HUES64 (cell line): ENCODE measurements at regions not wholly inside any gene's neighbourhood (a gene's known extent, or its start where the extent isn't known, plus 50 kb on each side); places are given as distances from the start of the nearest gene placed in this dataset.
"Not testable (repeated sequence)": the region's sequence is repeated elsewhere in the genome, so short reads cannot be mapped to it uniquely, and the experiment has no call there.

ENCODE experiments used
- H3K27ac ChIP-seq: 2 replicates; pipeline ENCODE4 v1.7.0; 2013; ENCODE audit warnings: low read depth, low read length, inconsistent platforms
- H3K27me3 ChIP-seq: 2 replicates; pipeline ENCODE4 v1.6.1; 2013; ENCODE audit warnings: mild to moderate bottlenecking, low read length; ENCODE audit not compliant: insufficient read depth
- H3K36me3 ChIP-seq: 2 replicates; pipeline ENCODE4 v1.6.1; 2013; ENCODE audit warnings: mild to moderate bottlenecking, low read length; ENCODE audit not compliant: insufficient read depth
- H3K4me1 ChIP-seq: 2 replicates; pipeline ENCODE4 v1.6.1; 2013; ENCODE audit warnings: mild to moderate bottlenecking, low read length, moderate library complexity; ENCODE audit not compliant: insufficient read depth
- H3K4me3 ChIP-seq: 2 replicates; pipeline ENCODE4 v1.5.1; 2013; ENCODE audit warnings: mild to moderate bottlenecking, low read length, moderate library complexity
- H3K9ac ChIP-seq: 2 replicates; pipeline ENCODE4 v1.6.1; 2013; ENCODE audit warnings: mild to moderate bottlenecking, low read depth, low read length
- H3K9me3 ChIP-seq: 2 replicates; pipeline ENCODE4 v1.6.1; 2013; ENCODE audit warnings: low read depth, low read length; ENCODE audit not compliant: insufficient read depth
- WGBS: fragments of 150-250, 120-280 bp; methylation state at CpG from one replicate; pipeline ENCODE4 v1.1.7; 2013; ENCODE audit warnings: missing lambda C conversion rate; 5-methylcytosine and 5-hydroxymethylcytosine counted together

DNA sequence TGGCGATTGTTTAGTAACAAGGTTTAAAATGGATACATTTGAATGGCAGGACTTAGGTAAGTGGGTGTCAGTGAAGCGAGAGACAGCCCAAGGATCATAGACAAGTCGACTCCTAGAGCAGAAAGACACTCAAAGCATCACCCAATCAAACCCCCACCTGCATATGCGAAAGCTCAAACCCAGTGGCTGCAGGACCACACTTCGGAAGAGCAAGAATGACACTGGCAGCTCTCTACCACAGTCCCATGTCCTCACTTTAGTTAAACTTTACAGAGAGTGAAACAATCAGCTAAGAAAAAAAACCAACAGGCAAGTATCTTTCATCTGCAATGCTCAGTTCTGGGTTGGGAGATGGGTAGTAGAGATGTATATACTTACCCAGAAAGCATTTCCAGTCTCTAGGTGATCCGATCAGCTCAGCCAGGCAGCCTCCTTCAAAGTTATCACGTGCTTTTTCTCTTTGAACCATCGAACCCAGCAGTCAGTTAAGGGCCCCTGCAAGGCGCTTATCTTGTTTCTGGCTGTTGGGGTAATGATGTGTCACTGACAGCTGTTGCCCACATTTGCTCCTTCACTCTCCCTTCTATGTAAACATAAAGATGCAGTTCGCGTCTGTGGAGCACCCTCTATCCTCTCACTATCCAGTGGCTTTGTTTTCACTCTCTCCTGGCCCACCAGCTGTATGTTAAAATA, 357.5 kb upstream of the ID2 start:
- no peak overlapping the region for H3K9ac ChIP-seq
- no peaks in the 10 kb centered on the region for H3K36me3 ChIP-seq
- peaks cover 4% of the 10 kb centered on the region; the same call in 1 of the 2 replicates for H3K4me1 ChIP-seq
- no peak overlapping the region for H3K27ac ChIP-seq
- WGBS: 83% methylated on average over 6 of the region's 11 CpGs
- H3K27me3 ChIP-seq: no peaks in the 10 kb centered on the region
- H3K4me3 ChIP-seq: no peak overlapping the region
- no peaks in the 10 kb centered on the region for H3K9me3 ChIP-seq

DNA sequence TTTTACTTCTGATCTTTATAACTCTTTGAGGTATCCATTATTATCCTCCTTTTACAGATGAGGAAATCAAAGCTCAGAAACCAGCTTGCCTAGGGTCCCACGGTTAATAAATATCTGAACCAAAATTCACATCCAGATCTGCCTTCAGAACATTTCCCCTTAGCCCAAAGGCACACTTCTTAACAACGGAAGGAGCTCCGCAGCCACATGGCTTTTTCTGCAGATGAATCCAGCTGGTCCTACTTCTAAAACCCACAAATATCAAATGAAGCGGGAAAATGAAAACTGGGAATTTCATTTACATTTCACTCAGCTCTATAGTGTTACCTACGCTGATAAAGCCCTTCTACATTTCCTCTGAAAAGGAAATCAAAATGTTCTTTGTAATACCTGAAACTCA, 357.0 kb upstream of the ID2 start:
- Histone ChIP-seq H3K9me3 (no peaks in the 10 kb centered on the region), H3K27ac (no peak overlapping the region), H3K4me1 (peaks cover 4% of the 10 kb centered on the region; the same call in 1 of the 2 replicates), H3K4me3 (no peak overlapping the region), H3K36me3 (no peaks in the 10 kb centered on the region), H3K9ac (no peak overlapping the region), H3K27me3 (no peaks in the 10 kb centered on the region)
- WGBS: 90% methylated on average over 5 of the region's 5 CpGs

DNA sequence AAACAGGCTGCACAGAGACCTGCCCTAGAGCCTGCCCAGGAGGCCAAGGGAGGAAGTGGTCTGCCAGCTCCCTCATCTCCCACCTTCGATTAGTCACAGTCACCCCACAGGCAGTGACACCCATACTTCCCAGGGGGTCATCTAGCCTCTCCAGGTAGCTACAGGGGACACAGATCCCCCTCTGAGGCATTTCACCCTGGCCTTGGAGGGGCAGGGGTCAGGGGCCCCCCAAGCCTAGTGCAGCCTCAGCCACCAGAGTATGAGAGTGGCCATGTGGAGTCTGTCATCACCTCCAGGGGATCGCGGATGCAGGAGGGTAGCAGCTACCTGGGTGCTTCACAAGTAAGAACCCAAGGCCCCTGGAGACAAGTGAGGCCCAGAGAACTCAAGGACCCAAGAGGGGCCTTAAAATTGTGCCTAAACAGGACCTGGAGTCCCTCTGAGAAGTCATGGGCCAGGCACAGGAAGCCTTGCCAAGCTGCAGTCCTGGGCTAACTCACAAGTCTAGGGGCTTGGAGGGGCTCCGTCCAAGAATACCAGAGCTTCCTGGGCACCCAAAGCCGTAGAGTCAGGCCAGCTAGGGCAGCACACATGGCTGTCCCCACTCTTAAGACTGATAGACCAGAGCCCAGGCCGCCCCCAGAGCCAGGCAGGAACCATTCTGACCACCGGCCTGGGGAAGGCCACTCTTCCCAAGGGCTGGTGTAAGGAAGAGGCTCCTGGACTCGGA, 354.3 kb upstream of the ID2 start:
- no peaks in the 10 kb centered on the region for H3K9me3 ChIP-seq
- no peak overlapping the region for H3K27ac ChIP-seq
- H3K4me3 ChIP-seq: no peak overlapping the region
- H3K4me1 ChIP-seq: peaks cover 8% of the 10 kb centered on the region; the same call in 1 of the 2 replicates
- H3K36me3 ChIP-seq: no peaks in the 10 kb centered on the region
- H3K27me3 ChIP-seq: no peaks in the 10 kb centered on the region
- H3K9ac ChIP-seq: no peak overlapping the region
- 94% methylated on average over 8 of the region's 8 CpGs for WGBS

DNA sequence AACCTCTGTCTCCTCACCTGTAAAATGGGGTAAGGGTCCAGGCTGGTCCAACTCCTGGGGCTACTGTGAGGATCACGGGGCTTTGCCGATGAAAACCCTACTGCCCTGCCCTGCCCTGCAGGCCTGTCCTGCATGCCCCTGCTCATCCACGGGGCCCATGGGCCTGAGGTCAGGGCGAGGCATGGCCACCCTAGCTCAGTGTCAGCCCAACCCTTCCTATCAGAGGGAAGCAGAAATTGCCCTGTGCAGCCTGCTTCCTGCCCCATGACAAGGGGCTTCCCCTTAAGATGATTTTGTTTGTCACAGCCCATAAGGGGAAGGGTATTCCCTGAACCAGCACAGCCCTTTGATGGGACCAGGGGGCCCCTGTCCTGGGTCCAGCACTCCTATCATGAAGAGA, 353.6 kb upstream of the ID2 start:
- Histone ChIP-seq H3K9me3 (no peaks in the 10 kb centered on the region), H3K27me3 (no peaks in the 10 kb centered on the region), H3K9ac (no peak overlapping the region), H3K27ac (no peak overlapping the region), H3K36me3 (no peaks in the 10 kb centered on the region), H3K4me3 (no peak overlapping the region), H3K4me1 (peaks cover 8% of the 10 kb centered on the region; the same call in 1 of the 2 replicates)
- WGBS: 98% methylated on average over 4 of the region's 4 CpGs

DNA sequence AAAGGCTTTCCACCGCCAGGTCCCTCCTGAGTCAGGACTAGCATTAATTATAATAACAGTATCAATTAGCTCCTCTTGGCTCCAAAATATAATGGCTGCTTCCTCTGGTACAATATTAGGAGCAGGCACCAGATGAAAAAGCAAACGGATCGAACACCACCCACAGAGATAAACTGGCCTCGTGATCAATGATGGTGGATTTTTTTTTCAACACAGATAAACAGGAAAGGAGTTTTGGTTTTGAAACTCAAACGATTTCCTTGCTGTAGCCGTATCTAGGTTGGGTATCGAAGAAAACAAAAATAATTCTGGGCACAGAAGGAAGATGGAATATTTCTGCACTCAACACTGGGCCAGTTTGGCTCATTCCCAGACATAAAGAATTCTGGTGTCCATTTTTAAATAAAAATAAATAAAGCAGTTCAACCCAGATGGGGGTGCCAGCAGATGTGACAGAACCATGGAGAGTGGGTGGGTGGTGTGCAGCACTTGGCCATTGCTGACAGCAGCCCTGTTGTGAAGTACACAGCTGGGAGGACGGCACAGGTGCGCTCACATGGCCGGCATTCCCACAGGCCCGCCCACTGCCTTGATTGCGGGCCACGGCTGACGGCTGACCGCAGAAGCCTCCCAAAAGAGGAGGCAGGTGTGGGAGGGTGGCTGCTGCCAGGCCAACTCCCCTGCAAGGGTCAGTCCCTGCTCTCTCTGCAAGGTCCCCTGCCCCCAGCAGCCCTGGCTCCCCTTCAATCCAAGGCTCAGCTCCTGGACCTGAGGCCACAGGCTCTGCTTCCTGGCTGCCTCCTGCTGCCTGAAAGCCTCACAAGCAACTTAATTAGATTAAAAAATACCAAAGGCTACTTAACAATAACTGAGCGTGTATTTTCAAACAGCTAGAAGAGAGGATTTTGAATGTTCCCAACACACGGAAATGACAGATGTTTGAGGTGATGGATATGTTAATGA, 351.9 kb upstream of the ID2 start:
- no peak overlapping the region for H3K4me3 ChIP-seq
- no peak overlapping the region for H3K9ac ChIP-seq
- peaks cover 3% of the 10 kb centered on the region; the same call in 1 of the 2 replicates for H3K4me1 ChIP-seq
- H3K27me3 ChIP-seq: no peaks in the 10 kb centered on the region
- no peak overlapping the region for H3K27ac ChIP-seq
- WGBS: 91% methylated on average over 16 of the region's 17 CpGs
- H3K36me3 ChIP-seq: no peaks in the 10 kb centered on the region
- H3K9me3 ChIP-seq: no peaks in the 10 kb centered on the region

DNA sequence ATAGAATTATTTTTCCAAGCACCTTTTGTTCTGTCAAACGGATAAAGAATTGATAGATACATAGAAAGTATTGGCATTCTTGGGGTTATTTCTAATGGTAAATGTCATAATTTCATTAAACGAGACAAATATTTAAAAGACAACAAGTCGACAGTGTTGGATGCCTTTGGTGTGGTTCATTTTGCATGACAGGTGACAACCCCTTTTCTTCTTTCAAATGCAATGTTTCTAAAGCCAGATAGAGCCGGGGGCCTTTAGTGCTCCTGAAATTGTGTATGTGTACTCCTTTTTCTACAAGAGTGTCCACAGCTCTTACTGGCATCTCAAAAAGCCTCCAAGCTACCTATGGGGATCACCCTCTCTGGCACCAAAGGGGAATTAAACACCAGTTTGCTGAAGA, 350.8 kb upstream of the ID2 start:
- H3K9me3 ChIP-seq: no peaks in the 10 kb centered on the region
- H3K36me3 ChIP-seq: no peaks in the 10 kb centered on the region
- H3K4me1 ChIP-seq: peaks cover 3% of the 10 kb centered on the region; the same call in 1 of the 2 replicates
- H3K4me3 ChIP-seq: no peak overlapping the region
- H3K27me3 ChIP-seq: no peaks in the 10 kb centered on the region
- no peak overlapping the region for H3K27ac ChIP-seq
- no peak overlapping the region for H3K9ac ChIP-seq
- 48% methylated on average over 3 of the region's 4 CpGs for WGBS

DNA sequence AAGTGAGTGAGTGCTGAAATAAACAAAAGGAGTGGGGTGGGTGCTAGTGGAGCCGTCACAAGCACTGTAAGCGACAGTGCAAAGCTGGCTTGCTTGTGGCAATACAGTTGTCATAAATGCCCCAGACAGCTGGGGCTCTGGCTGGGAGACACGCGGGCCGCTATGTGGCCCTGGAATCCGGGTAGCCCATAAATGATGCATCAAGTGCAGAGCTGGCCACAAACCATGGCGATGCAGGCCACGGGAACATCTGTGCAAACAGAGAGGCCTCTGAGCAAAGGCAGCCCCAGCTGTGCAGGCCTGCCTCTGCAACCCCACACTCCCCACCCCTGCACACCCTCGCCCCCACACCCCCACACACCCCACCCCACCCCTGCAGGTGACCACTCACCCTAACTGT, 349.2 kb upstream of the ID2 start:
- H3K36me3 ChIP-seq: no peaks in the 10 kb centered on the region
- peaks cover 3% of the 10 kb centered on the region; the same call in 1 of the 2 replicates for H3K4me1 ChIP-seq
- H3K27ac ChIP-seq: no peak overlapping the region
- WGBS: 92% methylated on average over 9 of the region's 9 CpGs
- H3K27me3 ChIP-seq: no peaks in the 10 kb centered on the region
- H3K9me3 ChIP-seq: no peaks in the 10 kb centered on the region
- no peak overlapping the region for H3K9ac ChIP-seq
- no peak overlapping the region for H3K4me3 ChIP-seq

DNA sequence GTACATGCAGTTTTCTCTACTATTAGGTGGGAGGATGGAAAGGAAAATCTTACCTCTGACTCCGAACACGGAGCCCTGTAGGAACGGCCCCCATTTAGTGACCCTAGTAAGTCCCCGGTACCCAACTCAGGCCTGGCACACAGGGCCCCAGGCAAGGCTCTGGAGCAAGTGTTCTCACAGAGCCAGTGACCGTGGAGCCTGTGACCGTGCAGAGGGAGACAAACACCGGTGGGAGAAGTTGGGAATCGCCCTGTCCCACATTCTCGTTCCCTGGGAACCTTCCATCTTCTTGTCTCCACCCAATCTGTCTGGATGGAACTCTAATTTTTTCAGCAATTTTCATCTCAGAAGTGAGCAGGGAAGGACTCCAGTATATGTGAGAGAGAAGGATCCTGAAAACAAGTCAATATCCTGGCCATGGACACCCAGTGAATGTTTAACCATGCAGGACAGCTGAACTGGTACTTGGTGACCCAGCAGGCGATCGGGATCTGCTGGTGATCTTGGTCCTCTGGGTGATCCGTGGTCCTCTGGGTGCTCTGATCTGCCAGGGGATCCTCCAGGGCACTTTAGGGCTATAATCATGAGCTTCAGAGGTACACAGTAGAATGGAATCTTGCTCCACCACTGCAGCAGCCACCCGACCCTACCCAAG, 348.6 kb upstream of the ID2 start:
- no peaks in the 10 kb centered on the region for H3K9me3 ChIP-seq
- peaks cover 3% of the 10 kb centered on the region; the same call in 1 of the 2 replicates for H3K4me1 ChIP-seq
- 95% methylated on average over 13 of the region's 13 CpGs for WGBS
- H3K4me3 ChIP-seq: no peak overlapping the region
- H3K27ac ChIP-seq: no peak overlapping the region
- H3K36me3 ChIP-seq: no peaks in the 10 kb centered on the region
- H3K9ac ChIP-seq: no peak overlapping the region
- no peaks in the 10 kb centered on the region for H3K27me3 ChIP-seq

DNA sequence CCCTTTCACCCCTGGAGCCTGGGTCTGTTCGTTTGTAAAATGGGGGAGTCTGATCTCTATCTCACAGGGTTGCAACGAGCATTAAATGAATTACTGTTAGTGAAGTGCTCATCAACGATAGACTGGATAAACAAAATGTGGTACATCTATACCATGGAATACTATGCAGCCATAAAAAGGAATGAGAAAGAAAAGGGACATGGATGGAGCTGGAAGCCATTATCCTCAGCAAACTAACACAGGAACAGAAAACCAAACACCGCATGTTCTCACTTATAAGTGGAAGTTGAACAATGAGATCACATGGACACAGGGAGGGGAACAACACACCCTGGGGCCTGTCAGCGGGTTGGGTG, 348.0 kb upstream of the ID2 start:
- not testable (repeated sequence) for H3K27me3 ChIP-seq, H3K27ac ChIP-seq, H3K9me3 ChIP-seq, H3K9ac ChIP-seq, H3K4me3 ChIP-seq, H3K36me3 ChIP-seq, H3K4me1 ChIP-seq
- 79% methylated on average over 5 of the region's 5 CpGs for WGBS

DNA sequence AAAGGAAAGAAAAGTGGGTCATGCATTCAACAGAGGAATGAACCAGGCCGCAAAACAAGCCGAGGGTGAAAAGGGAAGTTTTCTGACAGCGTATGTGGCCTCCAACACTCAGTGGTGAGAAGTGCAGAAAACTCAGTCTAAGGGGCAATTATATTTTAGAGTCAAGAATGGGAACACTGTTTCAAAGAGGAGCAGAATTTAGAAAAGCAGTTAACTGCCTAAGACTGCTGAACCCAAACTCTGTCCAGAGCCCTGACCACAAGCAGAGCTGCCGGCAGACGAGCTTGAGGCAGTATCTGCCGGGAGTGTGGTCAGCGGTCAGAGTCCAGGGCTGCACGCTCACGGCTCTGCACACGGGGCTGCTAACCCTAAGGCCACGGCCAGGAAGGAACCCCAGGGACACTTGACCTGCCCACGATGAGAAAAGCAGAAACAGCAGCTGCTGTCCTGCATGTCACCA, 347.0 kb upstream of the ID2 start:
- Histone ChIP-seq H3K4me3 (no peak overlapping the region), H3K27me3 (no peaks in the 10 kb centered on the region), H3K9ac (no peak overlapping the region), H3K36me3 (no peaks in the 10 kb centered on the region), H3K27ac (no peak overlapping the region), H3K9me3 (no peaks in the 10 kb centered on the region), H3K4me1 (peaks cover 3% of the 10 kb centered on the region; the same call in 1 of the 2 replicates)
- 84% methylated on average over 12 of the region's 12 CpGs for WGBS
